ENCODE measurements at regions not wholly inside any gene's neighbourhood (a gene's known extent, or its start where the extent isn't known, plus 50 kb on each side); places are given as distances from the start of the nearest gene placed in this dataset.

DNA sequence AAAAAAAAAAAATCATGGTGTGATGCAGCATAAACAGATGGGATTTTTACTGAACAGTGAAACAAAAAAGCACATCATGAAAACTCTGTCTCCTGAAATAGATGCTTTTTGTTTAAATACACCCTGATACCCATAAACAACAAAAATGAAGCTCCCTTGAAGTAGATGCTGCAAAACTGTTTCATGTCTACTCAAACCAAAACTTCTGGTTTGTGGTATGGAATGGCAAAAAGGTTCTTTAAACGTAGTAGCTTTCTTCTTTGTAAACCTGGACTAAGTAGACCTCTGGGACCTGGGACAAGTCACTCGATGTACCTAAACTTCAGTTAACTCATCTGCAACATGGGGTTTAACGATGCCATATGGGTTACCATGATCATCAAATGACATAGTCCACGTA lies 64.4 kb upstream of the RAPH1 start:
- ChIA-PET POLR2A (no interaction called here), CTCF (no interaction called here)
- no peak overlapping the region for H3K4me2 ChIP-seq (replicated peaks; ENCODE audit: low read depth, low read length, poor library complexity, severe bottlenecking)
- WGBS (ENCODE audit: insufficient coverage) = no CpG with 5 or more reads among the region's 4 CpGs
- no peak overlapping the region for H3K9ac ChIP-seq (ENCODE audit: low read length)
- Mint-ChIP-seq H3K27ac (no peak overlapping the region), H3K4me3 (no peak overlapping the region), H3K27me3 (peaks cover 77% of the 10 kb centered on the region), H3K4me1 (peaks cover 17% of the 10 kb centered on the region), H3K9me3 (ENCODE audit: insufficient read depth) (no peaks in the 10 kb centered on the region)
- peaks cover 0 to 56% (median 48%) of the 10 kb centered on the region in 4 experiments for H3K27me3 ChIP-seq (replicated peaks in 1 of 4; ENCODE audit: control extremely low read depth in 1 of 4, control insufficient read depth in 3 of 4, insufficient read depth in 4 of 4, low read length in 3 of 4)
- DNase-seq (no peak), ATAC-seq (ENCODE audit: low read depth) (no peak)
- no peaks in the 10 kb centered on the region for H3K79me2 ChIP-seq (ENCODE audit: control insufficient read depth, insufficient read depth, low read length)
- intact Hi-C loops (cut with micrococcal nuclease) = no loop called here
- peaks cover 2 to 34% (median 10%) of the 10 kb centered on the region in 3 donors for H3K9me3 ChIP-seq (ENCODE audit: control extremely low read depth in 1 of 3, control insufficient read depth in 2 of 3, insufficient read depth in 1 of 3, low read length in 2 of 3)
- no peaks in the 10 kb centered on the region for H4K20me1 ChIP-seq (ENCODE audit: control insufficient read depth, insufficient read depth, low read length, poor library complexity, severe bottlenecking)
- TF ChIP-seq, protein P1, sequence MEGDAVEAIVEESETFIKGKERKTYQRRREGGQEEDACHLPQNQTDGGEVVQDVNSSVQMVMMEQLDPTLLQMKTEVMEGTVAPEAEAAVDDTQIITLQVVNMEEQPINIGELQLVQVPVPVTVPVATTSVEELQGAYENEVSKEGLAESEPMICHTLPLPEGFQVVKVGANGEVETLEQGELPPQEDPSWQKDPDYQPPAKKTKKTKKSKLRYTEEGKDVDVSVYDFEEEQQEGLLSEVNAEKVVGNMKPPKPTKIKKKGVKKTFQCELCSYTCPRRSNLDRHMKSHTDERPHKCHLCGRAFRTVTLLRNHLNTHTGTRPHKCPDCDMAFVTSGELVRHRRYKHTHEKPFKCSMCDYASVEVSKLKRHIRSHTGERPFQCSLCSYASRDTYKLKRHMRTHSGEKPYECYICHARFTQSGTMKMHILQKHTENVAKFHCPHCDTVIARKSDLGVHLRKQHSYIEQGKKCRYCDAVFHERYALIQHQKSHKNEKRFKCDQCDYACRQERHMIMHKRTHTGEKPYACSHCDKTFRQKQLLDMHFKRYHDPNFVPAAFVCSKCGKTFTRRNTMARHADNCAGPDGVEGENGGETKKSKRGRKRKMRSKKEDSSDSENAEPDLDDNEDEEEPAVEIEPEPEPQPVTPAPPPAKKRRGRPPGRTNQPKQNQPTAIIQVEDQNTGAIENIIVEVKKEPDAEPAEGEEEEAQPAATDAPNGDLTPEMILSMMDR (IDR thresholded peaks at IDR 0.05) = no peak
- no peak for TF ChIP-seq EZH2 (IDR thresholded peaks at IDR 0.05; ENCODE audit: borderline replicate concordance, insufficient read depth, low read depth, low read length, poor library complexity, severe bottlenecking)
- H3K4me1 ChIP-seq (ENCODE audit: control insufficient read depth in 2 of 2, insufficient read depth in 2 of 2, low read length in 2 of 2) = peaks cover 11 to 13% of the 10 kb centered on the region in 2 donors
- H3K36me3 ChIP-seq (replicated peaks in 1 of 2; ENCODE audit: control extremely low read depth in 1 of 2, control insufficient read depth in 1 of 2, extremely low read depth in 1 of 2, insufficient read depth in 2 of 2, low read length in 1 of 2) = no peaks in the 10 kb centered on the region
- no peak overlapping the region for H3K4me3 ChIP-seq (ENCODE audit: control extremely low read depth in 1 of 5, extremely low read depth in 1 of 5, insufficient read depth in 1 of 5, low read depth in 2 of 5, low read length in 4 of 5)
- no peak overlapping the region for H2AFZ ChIP-seq (ENCODE audit: insufficient read depth, low read depth, low read length, poor library complexity, severe bottlenecking)
- no peak overlapping the region for H3K27ac ChIP-seq (ENCODE audit: low read length in 2 of 2)

DNA sequence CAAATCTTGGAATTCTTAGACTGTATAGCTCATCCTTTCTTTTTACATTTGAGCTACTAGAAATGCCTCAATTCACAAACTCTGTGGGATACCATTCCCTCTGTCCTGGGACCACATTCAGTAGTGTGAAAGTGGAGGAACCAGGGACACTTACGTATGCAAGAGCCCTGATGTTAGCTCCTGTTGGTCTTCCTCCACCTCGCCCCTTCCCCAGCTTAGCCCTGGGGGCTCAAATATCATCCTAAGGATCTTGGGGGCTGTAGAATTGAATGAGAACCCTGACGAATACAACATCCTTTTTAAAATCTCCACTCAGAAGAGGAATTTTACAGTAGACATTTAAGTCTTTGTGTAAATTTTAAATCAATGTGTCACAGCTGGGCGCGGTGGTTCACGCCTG lies 65.2 kb upstream of the RAPH1 start:
- POLR2A ChIA-PET = no interaction called here
- ATAC-seq (ENCODE audit: low read depth) = no peak

More for the DNA sequence above, 65.2 kb upstream of the RAPH1 start:
- Histone ChIP-seq H3K27ac (ENCODE audit: low read length in 2 of 2) (no peak overlapping the region), H3K36me3 (replicated peaks in 1 of 2; ENCODE audit: control extremely low read depth in 1 of 2, control insufficient read depth in 1 of 2, extremely low read depth in 1 of 2, insufficient read depth in 2 of 2, low read length in 1 of 2) (no peaks in the 10 kb centered on the region), H2AFZ (ENCODE audit: insufficient read depth, low read depth, low read length, poor library complexity, severe bottlenecking) (no peak overlapping the region), H3K79me2 (ENCODE audit: control insufficient read depth, insufficient read depth, low read length) (no peaks in the 10 kb centered on the region), H3K9ac (ENCODE audit: low read length) (no peak overlapping the region), H4K20me1 (ENCODE audit: control insufficient read depth, insufficient read depth, low read length, poor library complexity, severe bottlenecking) (no peaks in the 10 kb centered on the region), H3K4me1 (ENCODE audit: control insufficient read depth in 2 of 2, insufficient read depth in 2 of 2, low read length in 2 of 2) (peaks cover 11 to 13% of the 10 kb centered on the region in 2 donors), H3K9me3 (ENCODE audit: control extremely low read depth in 1 of 3, control insufficient read depth in 2 of 3, insufficient read depth in 1 of 3, low read length in 2 of 3) (peaks cover 2 to 34% (median 10%) of the 10 kb centered on the region in 3 donors), H3K27me3 (replicated peaks in 1 of 4; ENCODE audit: control extremely low read depth in 1 of 4, control insufficient read depth in 3 of 4, insufficient read depth in 4 of 4, low read length in 3 of 4) (peaks cover 0 to 54% (median 44%) of the 10 kb centered on the region in 4 experiments), H3K4me3 (ENCODE audit: control extremely low read depth in 1 of 5, extremely low read depth in 1 of 5, insufficient read depth in 1 of 5, low read depth in 2 of 5, low read length in 4 of 5) (no peak overlapping the region), H3K4me2 (replicated peaks; ENCODE audit: low read depth, low read length, poor library complexity, severe bottlenecking) (no peak overlapping the region)
- CTCF ChIA-PET = no interaction called here
- no peaks in the 10 kb centered on the region for H3K9me3 Mint-ChIP-seq (ENCODE audit: insufficient read depth)
- 100% methylated on average over 3 of the region's 6 CpGs for WGBS (ENCODE audit: insufficient coverage)
- H3K27me3 Mint-ChIP-seq = peaks cover 71% of the 10 kb centered on the region
- intact Hi-C loops (cut with micrococcal nuclease) = no loop called here
- DNase-seq = no peak
- TF ChIP-seq, protein P1 (IDR thresholded peaks at IDR 0.05) = no peak
- no peak for TF ChIP-seq EZH2 (IDR thresholded peaks at IDR 0.05; ENCODE audit: borderline replicate concordance, insufficient read depth, low read depth, low read length, poor library complexity, severe bottlenecking)
- peaks cover 17% of the 10 kb centered on the region for H3K4me1 Mint-ChIP-seq
- no peak overlapping the region for H3K27ac Mint-ChIP-seq
- H3K4me3 Mint-ChIP-seq = no peak overlapping the region
